Endothelial cell of umbilical vein (primary cell): ENCODE measurements at regions not wholly inside any gene's neighbourhood (a gene's known extent, or its start where the extent isn't known, plus 50 kb on each side); places are given as distances from the start of the nearest gene placed in this dataset.

Experiments used
- BruUV-seq: library from RNA; stranded (reverse); fragments of 400-500 nt; replicated peaks from 2 replicates; lab custom pipeline; 2021; lab: Mats Ljungman, UMichigan
- CTCF ChIA-PET: fragments of 300-600, 350-600 bp; sonication (Branson Sonifier 250); formaldehyde crosslinking; loops from one replicate; lab custom pipeline; 2021; ENCODE audit warnings: antibody characterized with exemption, inconsistent platforms; lab: Charles Lee
- POLR2A ChIA-PET: fragments of 300-600, 350-600 bp; sonication (Branson Sonifier 250); formaldehyde crosslinking; loops from one replicate; lab custom pipeline; 2021; ENCODE audit warnings: antibody characterized with exemption, inconsistent platforms; lab: Charles Lee
- DNase-seq: peaks from one replicate; pipeline ENCODE4 v3.0.0-alpha.2; 2011; ENCODE audit warnings: low read depth, low spot score
- FAIRE-seq: peaks from 2 replicates; lab custom pipeline; 2011; peaks lifted over from hg19 to GRCh38; lab: Jason Lieb, UNC
- H2AFZ ChIP-seq: 2 replicates; pipeline ENCODE4 v1.6.0; 2012; ENCODE audit warnings: low read depth, low read length, control low read depth, inconsistent platforms
- H3K27ac ChIP-seq: 2 replicates; pipeline ENCODE4 v1.5.1; 2011; ENCODE audit warnings: low read depth, mild to moderate bottlenecking, control low read depth, low read length, moderate library complexity; ENCODE audit not compliant: insufficient read depth
- H3K27me3 ChIP-seq, 2 experiments: 2 replicates each; pipeline versions ENCODE4 v1.6.0 to v1.6.1; 2011; ENCODE audit warnings: low read length in 2 of 2, mixed read lengths in 1 of 2; ENCODE audit not compliant: control insufficient read depth in 2 of 2, insufficient read depth in 2 of 2
- H3K36me3 ChIP-seq, 2 experiments: 2 replicates in 1 of 2; 3 replicates in 1 of 2; pipeline ENCODE4 v1.5.1; 2011; ENCODE audit warnings: low read length in 2 of 2, mild to moderate bottlenecking in 1 of 2, moderate library complexity in 1 of 2; ENCODE audit not compliant: control insufficient read depth in 2 of 2, insufficient read depth in 2 of 2; ENCODE audit errors: extremely low read depth in 1 of 2
- H3K4me1 ChIP-seq: 3 replicates; pipeline ENCODE4 v1.5.1; 2011; ENCODE audit warnings: mild to moderate bottlenecking, low read length; ENCODE audit not compliant: control insufficient read depth, insufficient read depth; ENCODE audit errors: extremely low read depth
- H3K4me2 ChIP-seq: 2 replicates; pipeline ENCODE4 v1.6.1; 2011; ENCODE audit warnings: low read length, control low read depth, mixed read lengths; ENCODE audit not compliant: insufficient read depth
- H3K4me3 ChIP-seq, 3 experiments: fragments of 200-600 bp in 1 of 3; sonication (generic), shearing (Covaris generic) in 1 of 3; replicated peaks in 1 of 3; 2 replicates each; pipeline ENCODE4 v1.5.1; 2011 to 2016; ENCODE audit warnings: control low read depth in 3 of 3, low read length in 3 of 3, mild to moderate bottlenecking in 2 of 3, inconsistent platforms in 1 of 3, low read depth in 1 of 3, moderate library complexity in 1 of 3; ENCODE audit not compliant: insufficient read depth in 1 of 3
- H3K79me2 ChIP-seq: 2 replicates; pipeline ENCODE4 v1.6.0; 2012; ENCODE audit warnings: low read length, inconsistent platforms; ENCODE audit not compliant: control insufficient read depth, insufficient read depth
- H3K9ac ChIP-seq: replicated peaks from 2 replicates; pipeline ENCODE3; 2011; ENCODE audit warnings: low read length, control low read depth; ENCODE audit not compliant: insufficient read depth; ENCODE audit errors: extremely low read depth
- H3K9me1 ChIP-seq: replicated peaks from 3 replicates; pipeline ENCODE4 v1.6.0; 2011; ENCODE audit warnings: mild to moderate bottlenecking, low read length; ENCODE audit not compliant: control insufficient read depth, insufficient read depth; ENCODE audit errors: extremely low read depth
- H3K9me3 ChIP-seq: replicated peaks from 2 replicates; pipeline ENCODE4 v1.5.1; 2012; ENCODE audit warnings: low read length, inconsistent platforms; ENCODE audit not compliant: control insufficient read depth, insufficient read depth
- H4K20me1 ChIP-seq: replicated peaks from 2 replicates; pipeline ENCODE3; 2011; ENCODE audit warnings: mild to moderate bottlenecking, low read length; ENCODE audit not compliant: control insufficient read depth, insufficient read depth; ENCODE audit errors: extremely low read depth
- CTCF ChIP-seq, 2 donors: IDR thresholded peaks; 1 replicate in 1 of 2; 2 replicates in 1 of 2; pipeline ENCODE4 v1.5.1; 2011; ENCODE audit warnings: low read length in 2 of 2, mild to moderate bottlenecking in 2 of 2, moderate library complexity in 2 of 2, control low read depth in 1 of 2, inconsistent platforms in 1 of 2, low read depth in 1 of 2; ENCODE audit not compliant: insufficient read depth in 1 of 2; ENCODE audit errors: extremely low read depth in 1 of 2
- EZH2 ChIP-seq: IDR thresholded peaks from 2 replicates; pipeline ENCODE4 v1.6.1; 2012; ENCODE audit warnings: borderline replicate concordance, low read depth, mild to moderate bottlenecking, moderate library complexity, low read length, inconsistent platforms; ENCODE audit not compliant: severe bottlenecking
- FOS ChIP-seq: IDR thresholded peaks from 2 replicates; pipeline ENCODE4 v1.6.1; 2011; ENCODE audit warnings: mild to moderate bottlenecking, low read length, moderate library complexity, borderline replicate concordance; ENCODE audit not compliant: insufficient read depth
- GATA2 ChIP-seq: IDR thresholded peaks from 2 replicates; pipeline ENCODE4 v1.7.0; 2011; ENCODE audit warnings: low read depth, mild to moderate bottlenecking, moderate library complexity, mixed read lengths, low read length; ENCODE audit not compliant: insufficient read length, insufficient read depth
- JUN ChIP-seq: IDR thresholded peaks from 2 replicates; pipeline ENCODE4 v1.6.1; 2011; ENCODE audit warnings: borderline replicate concordance, low read depth; ENCODE audit not compliant: insufficient read length, insufficient read depth
- MAX ChIP-seq: IDR thresholded peaks from 2 replicates; pipeline ENCODE4 v1.6.1; 2011; ENCODE audit not compliant: insufficient read depth, insufficient read length
- MYC ChIP-seq: IDR thresholded peaks from one replicate; pipeline ENCODE4 v1.6.1; 2011; ENCODE audit warnings: mild to moderate bottlenecking, low read depth, low read length
- POLR2A ChIP-seq: IDR thresholded peaks from 2 replicates; pipeline ENCODE4 v1.6.1; 2012; ENCODE audit warnings: low read depth, mild to moderate bottlenecking, control low read depth, low read length
- POLR2AphosphoS5 ChIP-seq: IDR thresholded peaks from 2 replicates; pipeline ENCODE4 v1.6.1; 2012; ENCODE audit warnings: low read depth, mild to moderate bottlenecking, control low read depth, low read length, moderate library complexity; ENCODE audit not compliant: insufficient read depth
- dilution Hi-C: fragments of 300-500 bp; cut with MboI; formaldehyde crosslinking; loops from one replicate; pipeline ENCODE4 v1.15.0; 2019; ENCODE audit warnings: low sequenced_read_pairs; ENCODE audit not compliant: extremely low pct_ligation_motif_present
- intact Hi-C: fragments of 100-400 bp; cut with micrococcal nuclease; formaldehyde crosslinking; loops from one replicate; pipeline ENCODE4 v1.10.0; 2022

- intact Hi-C loops, result no loop called here
- CTCF ChIA-PET, result interaction anchor here (1.1 to 1.6 kb wide), 3 partner anchors 10 to 949 kb away, joined by 3 to 5 read pairs (median 3); no protein-coding TSS in a partner anchor
- DNase-seq, result no peak
Measured at GRCh38 chr16:64410306-64410705, 711.6 kb downstream of the CDH11 start.

GRCh38 chr16:64409783-64410210, 712.1 kb downstream of the CDH11 start:
- H3K4me1 ChIP-seq, result no peaks in the 10 kb centered on the region
- H3K27me3 ChIP-seq, result no peaks in the 10 kb centered on the region
- ChIA-PET POLR2A (no interaction called here), CTCF (interaction anchor here (1.1 to 1.6 kb wide), 3 partner anchors 10 to 948 kb away, joined by 3 to 5 read pairs (median 3); no protein-coding TSS in a partner anchor)
- FAIRE-seq (no peak), DNase-seq (no peak)
- H3K9me3 ChIP-seq, result no peaks in the 10 kb centered on the region
- no peaks in the 10 kb centered on the region for H3K79me2 ChIP-seq
- H3K9me1 ChIP-seq, result no peaks in the 10 kb centered on the region
- dilution Hi-C loops, result no loop called here
- H3K9ac ChIP-seq, result no peak overlapping the region
- intact Hi-C loops, result no loop called here
- H2AFZ ChIP-seq, result no peak overlapping the region
- TF ChIP-seq POLR2A, result no peak
- TF ChIP-seq POLR2AphosphoS5, result no peak
- TF ChIP-seq CTCF (IDR thresholded peaks at IDR 0.05; ENCODE audit: extremely low read depth in 1 of 2, insufficient read depth in 1 of 2, low read depth in 1 of 2, low read length in 2 of 2), result no peak
- no peak for TF ChIP-seq FOS
- TF ChIP-seq MYC, result no peak
- TF ChIP-seq JUN, result no peak
- TF ChIP-seq MAX, result no peak
- TF ChIP-seq GATA2, result no peak
- no peak for TF ChIP-seq EZH2
- no peaks in the 10 kb centered on the region for H4K20me1 ChIP-seq
- H3K36me3 ChIP-seq, result no peaks in the 10 kb centered on the region
- no peak overlapping the region for H3K27ac ChIP-seq
- H3K4me3 ChIP-seq, result no peak overlapping the region
- no TSS peak for BruUV-seq
- no peak overlapping the region for H3K4me2 ChIP-seq

More at GRCh38 chr16:64410306-64410705, 711.6 kb downstream of the CDH11 start:
- Histone ChIP-seq H2AFZ (no peak overlapping the region), H4K20me1 (no peaks in the 10 kb centered on the region), H3K4me1 (no peaks in the 10 kb centered on the region), H3K9me1 (no peaks in the 10 kb centered on the region), H3K4me3 (no peak overlapping the region), H3K9ac (no peak overlapping the region), H3K27me3 (no peaks in the 10 kb centered on the region), H3K4me2 (no peak overlapping the region), H3K9me3 (no peaks in the 10 kb centered on the region), H3K27ac (no peak overlapping the region), H3K79me2 (no peaks in the 10 kb centered on the region), H3K36me3 (no peaks in the 10 kb centered on the region)
- no TSS peak for BruUV-seq
- no peak for FAIRE-seq
- dilution Hi-C loops, result no loop called here
- POLR2A ChIA-PET, result no interaction called here
- no peak for TF ChIP-seq FOS
- no peak for TF ChIP-seq GATA2
- no peak for TF ChIP-seq EZH2
- TF ChIP-seq MYC, result no peak
- TF ChIP-seq MAX, result no peak
- no peak for TF ChIP-seq POLR2AphosphoS5
